CD4-positive, alpha-beta T cell (primary cell): ENCODE measurements at regions not wholly inside any gene's neighbourhood (a gene's known extent, or its start where the extent isn't known, plus 50 kb on each side); places are given as distances from the start of the nearest gene placed in this dataset.

Experiments
- ATAC-seq: fragments of 200-7000 bp; cut with Tn5 transposase; one replicate; pipeline ENCODE4 v1.10.0; 2022; ENCODE audit warnings: mild to moderate bottlenecking; ENCODE audit not compliant: poor library complexity
- CTCF ChIA-PET: fragments of 350-600 bp; sonication (Branson Sonifier 250); formaldehyde crosslinking; loops from one replicate; lab custom pipeline; 2021; ENCODE audit warnings: antibody characterized with exemption, inconsistent platforms; lab: Charles Lee
- POLR2A ChIA-PET: fragments of 350-600 bp; sonication (Branson Sonifier 250); formaldehyde crosslinking; loops from one replicate; lab custom pipeline; 2021; ENCODE audit warnings: antibody characterized with exemption, inconsistent platforms; lab: Charles Lee
- DNase-seq, 14 experiments: peaks; one replicate each; pipeline ENCODE4 v3.0.0-alpha.2; 2013 to 2020; ENCODE audit warnings: mixed read lengths in 2 of 14
- H3K27ac ChIP-seq, 2 donors: one replicate each; pipeline versions ENCODE4 v1.5.1 to v1.7.0; 2013; ENCODE audit warnings: low read length in 2 of 2, low read depth in 1 of 2, mild to moderate bottlenecking in 1 of 2
- H3K27me3 ChIP-seq, 2 experiments: 1 replicate in 1 of 2; 2 replicates in 1 of 2; pipeline versions ENCODE4 v1.6.1 to v1.7.0; 2013; ENCODE audit warnings: low read length in 2 of 2, control low read depth in 1 of 2, mild to moderate bottlenecking in 1 of 2, moderate library complexity in 1 of 2; ENCODE audit not compliant: insufficient read depth in 2 of 2, control insufficient read depth in 1 of 2
- H3K36me3 ChIP-seq: one replicate; pipeline ENCODE4 v1.6.1; 2013; ENCODE audit warnings: low read length, control low read depth; ENCODE audit not compliant: insufficient read depth
- H3K4me1 ChIP-seq: one replicate; pipeline ENCODE4 v1.6.1; 2013; ENCODE audit warnings: low read length, control low read depth; ENCODE audit not compliant: insufficient read depth
- H3K4me3 ChIP-seq: one replicate; pipeline ENCODE4 v1.5.1; 2013; ENCODE audit warnings: mild to moderate bottlenecking, low read length, moderate library complexity
- H3K9me3 ChIP-seq, 2 experiments: 1 replicate in 1 of 2; 2 replicates in 1 of 2; pipeline versions ENCODE4 v1.6.1 to v1.7.0; 2013; ENCODE audit warnings: low read length in 2 of 2, mild to moderate bottlenecking in 2 of 2, control low read depth in 1 of 2, moderate library complexity in 1 of 2; ENCODE audit not compliant: control insufficient read depth in 1 of 2, insufficient read depth in 1 of 2
- H3K27ac Mint-ChIP-seq: one replicate; pipeline ENCODE4 v1.8.0; 2020; ENCODE audit warnings: mixed read lengths
- H3K27me3 Mint-ChIP-seq: one replicate; pipeline ENCODE4 v1.8.0; 2021; ENCODE audit warnings: mixed read lengths
- H3K36me3 Mint-ChIP-seq: one replicate; pipeline ENCODE4 v1.8.0; 2021; ENCODE audit warnings: low read depth, mixed read lengths
- H3K4me1 Mint-ChIP-seq: one replicate; pipeline ENCODE4 v1.8.0; 2021; ENCODE audit warnings: low read depth, mixed read lengths
- H3K4me3 Mint-ChIP-seq: one replicate; pipeline ENCODE4 v1.8.0; 2020; ENCODE audit warnings: mild to moderate bottlenecking, mixed read lengths
- H3K9me3 Mint-ChIP-seq: one replicate; pipeline ENCODE4 v1.8.0; 2020; ENCODE audit warnings: mixed read lengths
- CTCF ChIP-seq: fragments of 200-600 bp; IDR thresholded peaks from one replicate; pipeline ENCODE4 v1.8.0; 2022; ENCODE audit warnings: antibody characterized with exemption, mild to moderate bottlenecking
- intact Hi-C, 2 experiments: fragments of 100-400 bp; cut with DNase I in 1 of 2; cut with micrococcal nuclease in 1 of 2; formaldehyde crosslinking; loops; one replicate each; pipeline versions ENCODE4 v1.15.1 to v1.9.0; 2023 to 2025; cut with DNase I, micrococcal nuclease

- no peak overlapping the region for H3K4me3 ChIP-seq
- ChIA-PET CTCF (no interaction called here), POLR2A (no interaction called here)
- H3K36me3 ChIP-seq, result no peaks in the 10 kb centered on the region
- peaks cover 64% of the 10 kb centered on the region for H3K27me3 Mint-ChIP-seq
- ATAC-seq, result no peak
- TF ChIP-seq CTCF, result no peak
- no peaks in the 10 kb centered on the region for H3K9me3 Mint-ChIP-seq
- H3K27me3 ChIP-seq, result peaks cover 0 to 3% of the 10 kb centered on the region in 2 experiments
- no peaks in the 10 kb centered on the region for H3K36me3 Mint-ChIP-seq
- H3K9me3 ChIP-seq, result no peaks in the 10 kb centered on the region
- no peak overlapping the region for H3K27ac Mint-ChIP-seq
- H3K27ac ChIP-seq, result no peak overlapping the region
- peaks cover 19% of the 10 kb centered on the region for H3K4me1 Mint-ChIP-seq
- intact Hi-C loops, result no loop called here
- H3K4me3 Mint-ChIP-seq, result no peak overlapping the region
- peak in 3 of 14 experiments; percentile 10 to 72 (median 68) for DNase-seq
- peaks cover 14% of the 10 kb centered on the region for H3K4me1 ChIP-seq
Observed at GRCh38 chr7:22569586-22570321, 69.8 kb upstream of the STEAP1B start.

- Histone ChIP-seq H3K4me3 (no peak overlapping the region), H3K27me3 (peaks cover 3 to 5% of the 10 kb centered on the region in 2 experiments), H3K9me3 (no peaks in the 10 kb centered on the region), H3K4me1 (peaks cover 33% of the 10 kb centered on the region), H3K36me3 (no peaks in the 10 kb centered on the region), H3K27ac (no peak overlapping the region)
- H3K27ac Mint-ChIP-seq, result no peak overlapping the region
- peaks cover 41% of the 10 kb centered on the region for H3K4me1 Mint-ChIP-seq
- POLR2A ChIA-PET, result no interaction called here
- DNase-seq (no peak), ATAC-seq (no peak)
- CTCF ChIA-PET, result no interaction called here
- intact Hi-C loops, result no loop called here
- no peak for TF ChIP-seq CTCF
- H3K4me3 Mint-ChIP-seq, result no peak overlapping the region
- H3K9me3 Mint-ChIP-seq, result no peaks in the 10 kb centered on the region
- no peaks in the 10 kb centered on the region for H3K36me3 Mint-ChIP-seq
- H3K27me3 Mint-ChIP-seq, result peaks cover 63% of the 10 kb centered on the region
Observed at GRCh38 chr7:22566592-22566991, 66.6 kb upstream of the STEAP1B start.

- H3K9me3 Mint-ChIP-seq, result no peaks in the 10 kb centered on the region
- ATAC-seq, result no peak
- DNase-seq, result no peak
- H3K4me1 Mint-ChIP-seq, result peaks cover 41% of the 10 kb centered on the region
- H3K4me3 ChIP-seq, result no peak overlapping the region
- peaks cover 59% of the 10 kb centered on the region for H3K27me3 Mint-ChIP-seq
- TF ChIP-seq CTCF, result no peak
- H3K27me3 ChIP-seq, result peaks cover 3 to 5% of the 10 kb centered on the region in 2 experiments
- no peak overlapping the region for H3K4me3 Mint-ChIP-seq
- no peaks in the 10 kb centered on the region for H3K36me3 ChIP-seq
- H3K4me1 ChIP-seq, result peaks cover 33% of the 10 kb centered on the region
- H3K27ac Mint-ChIP-seq, result no peak overlapping the region
- CTCF ChIA-PET, result no interaction called here
- H3K36me3 Mint-ChIP-seq, result no peaks in the 10 kb centered on the region
- intact Hi-C loops, result no loop called here
- H3K9me3 ChIP-seq, result no peaks in the 10 kb centered on the region
- H3K27ac ChIP-seq, result no peak overlapping the region
- POLR2A ChIA-PET, result no interaction called here
Observed at GRCh38 chr7:22566176-22566575, 66.2 kb upstream of the STEAP1B start.
